Lower lobe of right lung (tissue), 2 donors: ENCODE measurements at regions not wholly inside any gene's neighbourhood (a gene's known extent, or its start where the extent isn't known, plus 50 kb on each side); places are given as distances from the start of the nearest gene placed in this dataset.
A peak's percentile ranks its signal among the peaks of the same experiment; 100 is the strongest.

Experiments
- ATAC-seq, 2 donors: fragments of 200-7000 bp; cut with Tn5 transposase; one replicate each; pipeline ENCODE4 v1.9.1; 2020 to 2022; ENCODE audit warnings: mild to moderate bottlenecking in 2 of 2, moderate library complexity in 2 of 2
- DNase-seq: peaks from one replicate; pipeline ENCODE4 v3.0.0-alpha.2; 2020
- H3K27ac ChIP-seq: fragments of 200-600 bp; one replicate; pipeline ENCODE4 v1.8.0; 2022
- H3K27me3 ChIP-seq: fragments of 200-600 bp; one replicate; pipeline ENCODE4 v1.8.0; 2022; ENCODE audit warnings: low read depth
- H3K36me3 ChIP-seq: fragments of 200-600 bp; one replicate; pipeline ENCODE4 v1.8.0; 2022; ENCODE audit warnings: mild to moderate bottlenecking
- H3K4me1 ChIP-seq: fragments of 200-600 bp; one replicate; pipeline ENCODE4 v1.8.0; 2022
- H3K4me3 ChIP-seq: fragments of 200-600 bp; one replicate; pipeline ENCODE4 v1.8.0; 2022; ENCODE audit warnings: mild to moderate bottlenecking
- H3K9me3 ChIP-seq: fragments of 200-600 bp; one replicate; pipeline ENCODE4 v1.8.0; 2022
- CTCF ChIP-seq: fragments of 200-600 bp; IDR thresholded peaks from one replicate; pipeline ENCODE4 v1.8.0; 2022; ENCODE audit warnings: antibody characterized with exemption, mild to moderate bottlenecking
- intact Hi-C: fragments of 100-400 bp; cut with DNase I; formaldehyde crosslinking; loops from one replicate; pipeline ENCODE4 v1.11.0; 2022
- donor health status: DM: no; HTN: yes; CAD: no; lungs with severe emphysema.

- Histone ChIP-seq H3K4me1 (peaks cover 26% of the 10 kb centered on the region), H3K4me3 (peak overlapping the region; percentile 80), H3K9me3 (no peaks in the 10 kb centered on the region), H3K27me3 (no peaks in the 10 kb centered on the region), H3K36me3 (peaks cover 38% of the 10 kb centered on the region), H3K27ac (no peak overlapping the region)
- intact Hi-C loops = no loop called here
- DNase-seq (no peak), ATAC-seq (no peak)
- no peak for TF ChIP-seq CTCF
Observed at GRCh38 chr7:149622444-149623210, 125.0 kb upstream of the ZNF746 start.

GRCh38 chr7:149621776-149622175, 124.2 kb upstream of the ZNF746 start:
- peaks cover 26% of the 10 kb centered on the region for H3K4me1 ChIP-seq
- no peak for DNase-seq
- ATAC-seq = no peak
- H3K27ac ChIP-seq = no peak overlapping the region
- no peak overlapping the region for H3K4me3 ChIP-seq
- no peaks in the 10 kb centered on the region for H3K27me3 ChIP-seq
- peaks cover 46% of the 10 kb centered on the region for H3K36me3 ChIP-seq
- TF ChIP-seq CTCF = no peak
- H3K9me3 ChIP-seq = no peaks in the 10 kb centered on the region
- intact Hi-C loops = no loop called here

GRCh38 chr7:149620961-149621360, 123.4 kb upstream of the ZNF746 start:
- no peaks in the 10 kb centered on the region for H3K9me3 ChIP-seq
- H3K4me3 ChIP-seq = no peak overlapping the region
- peaks cover 54% of the 10 kb centered on the region for H3K36me3 ChIP-seq
- TF ChIP-seq CTCF = no peak
- intact Hi-C loops = no loop called here
- no peaks in the 10 kb centered on the region for H3K27me3 ChIP-seq
- ATAC-seq (no peak), DNase-seq (no peak)
- H3K27ac ChIP-seq = no peak overlapping the region
- H3K4me1 ChIP-seq = peaks cover 26% of the 10 kb centered on the region

GRCh38 chr7:149616898-149617297, 119.3 kb upstream of the ZNF746 start:
- DNase-seq (no peak), ATAC-seq (no peak)
- H3K4me1 ChIP-seq = no peaks in the 10 kb centered on the region
- no peak overlapping the region for H3K27ac ChIP-seq
- H3K9me3 ChIP-seq = no peaks in the 10 kb centered on the region
- no peaks in the 10 kb centered on the region for H3K27me3 ChIP-seq
- no peak overlapping the region for H3K4me3 ChIP-seq
- H3K36me3 ChIP-seq = peaks cover 94% of the 10 kb centered on the region
- TF ChIP-seq CTCF = no peak
- intact Hi-C loops = no loop called here

GRCh38 chr7:149615690-149616270, 118.2 kb upstream of the ZNF746 start:
- H3K27me3 ChIP-seq = no peaks in the 10 kb centered on the region
- no peaks in the 10 kb centered on the region for H3K9me3 ChIP-seq
- DNase-seq = no peak
- no peak for ATAC-seq
- H3K4me3 ChIP-seq = no peak overlapping the region
- H3K4me1 ChIP-seq = no peaks in the 10 kb centered on the region
- TF ChIP-seq CTCF = no peak
- intact Hi-C loops = no loop called here
- peaks cover 99% of the 10 kb centered on the region for H3K36me3 ChIP-seq
- no peak overlapping the region for H3K27ac ChIP-seq
